GM18502 (cell line): ENCODE measurements at regions not wholly inside any gene's neighbourhood (a gene's known extent, or its start where the extent isn't known, plus 50 kb on each side); places are given as distances from the start of the nearest gene placed in this dataset.

Source experiments
- ATAC-seq: cut with Tn5 transposase; IDR thresholded peaks from one replicate; pipeline ENCODE4 v1.9.1; 2021; ENCODE audit warnings: mild to moderate bottlenecking; ENCODE audit not compliant: unreplicated experiment, poor library complexity

- ATAC-seq: no peak
Measured at GRCh38 chr10:117942226-117942625, 104.5 kb downstream of the RAB11FIP2 start.

- ATAC-seq: no peak
Measured at GRCh38 chr10:117944676-117945447, 101.9 kb downstream of the RAB11FIP2 start.

DNA sequence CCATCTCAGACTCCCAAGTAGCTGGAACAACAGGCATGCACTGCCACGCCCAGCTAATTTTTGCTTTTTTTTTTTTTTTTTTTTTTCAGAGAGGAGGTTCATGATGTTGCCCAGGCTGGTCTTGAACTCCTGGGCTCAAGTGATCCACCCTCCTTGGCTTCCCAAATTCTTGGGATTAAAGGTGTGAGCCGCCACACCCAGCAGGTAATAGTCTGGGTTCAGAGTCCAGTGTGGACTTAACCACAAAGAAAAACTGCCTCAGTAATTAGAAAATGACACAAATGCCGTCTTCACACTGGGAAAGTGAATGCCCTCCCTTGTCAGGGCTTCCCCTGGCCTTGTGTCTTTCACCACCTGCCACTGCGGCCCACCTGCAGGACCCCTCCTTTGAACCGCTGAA lies 101.1 kb downstream of the RAB11FIP2 start:
- ATAC-seq: no peak

GRCh38 chr10:117946525-117947070 lies 100.1 kb downstream of the RAB11FIP2 start:
- ATAC-seq: no peak

GRCh38 chr10:117948493-117948892 lies 98.2 kb downstream of the RAB11FIP2 start:
- no peak for ATAC-seq

DNA sequence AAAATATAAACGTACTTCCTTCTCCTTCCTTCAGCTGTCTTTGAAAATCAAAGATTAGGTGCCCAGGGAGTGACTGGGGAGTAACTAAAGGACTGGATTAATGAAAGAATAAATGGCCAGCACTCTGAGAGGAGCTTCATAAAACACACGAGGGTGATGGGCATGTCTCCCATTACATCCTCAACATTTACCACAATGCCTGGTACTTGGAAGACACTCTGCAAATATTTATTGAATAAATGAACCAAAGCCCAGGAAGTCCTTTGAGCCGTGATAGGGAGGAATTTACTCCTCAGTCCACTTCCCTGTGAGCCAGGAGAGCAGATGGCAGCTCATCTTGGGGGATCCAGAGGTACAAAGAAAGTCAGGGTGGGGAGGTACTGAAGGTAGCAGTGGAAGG lies 96.3 kb downstream of the RAB11FIP2 start:
- no peak for ATAC-seq
